ENCODE measurements at regions not wholly inside any gene's neighbourhood (a gene's known extent, or its start where the extent isn't known, plus 50 kb on each side); places are given as distances from the start of the nearest gene placed in this dataset.

DNA sequence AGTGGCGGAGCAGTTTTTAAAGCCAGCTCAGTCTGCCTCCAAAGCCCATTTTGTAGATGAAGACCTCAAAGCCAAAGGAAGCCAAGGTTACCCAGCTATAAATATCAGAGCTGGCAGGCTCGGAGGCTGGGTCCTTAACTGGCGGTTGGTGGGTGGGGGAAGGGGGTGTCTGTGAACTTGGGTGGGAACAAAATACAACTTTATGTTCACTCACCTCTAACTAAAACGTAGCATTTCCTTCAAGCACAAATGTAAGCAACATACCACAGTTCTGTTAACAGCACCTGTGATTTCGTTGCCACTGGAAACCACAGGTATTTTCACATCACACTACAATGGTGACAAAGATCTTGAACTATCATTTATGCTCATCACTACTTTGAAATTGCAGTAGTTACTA lies 99.7 kb upstream of the SYT13 start:
- TF ChIP-seq FOXP2 (optimal IDR thresholded peaks at IDR 0.05; ENCODE audit: borderline replicate concordance, extremely low read depth, extremely low read length, insufficient read depth) = no peak
- no peak for TF ChIP-seq TAF1 (IDR thresholded peaks at IDR 0.05; ENCODE audit: borderline replicate concordance, insufficient read depth, low read length)
- no peak for TF ChIP-seq REST (IDR thresholded peaks at IDR 0.05; ENCODE audit: insufficient read depth in 1 of 2, low read depth in 2 of 2, low read length in 2 of 2)
- TF ChIP-seq SIN3A (IDR thresholded peaks at IDR 0.05; ENCODE audit: borderline replicate concordance, insufficient read depth, low read length) = no peak
- TF ChIP-seq POLR2AphosphoS5 (IDR thresholded peaks at IDR 0.05; ENCODE audit: low read depth, low read length) = no peak

- TF ChIP-seq POLR2AphosphoS5 (IDR thresholded peaks at IDR 0.05; ENCODE audit: low read depth, low read length) (no peak), FOXP2 (optimal IDR thresholded peaks at IDR 0.05; ENCODE audit: borderline replicate concordance, extremely low read depth, extremely low read length, insufficient read depth) (no peak), REST (IDR thresholded peaks at IDR 0.05; ENCODE audit: insufficient read depth in 1 of 2, low read depth in 2 of 2, low read length in 2 of 2) (no peak), TAF1 (IDR thresholded peaks at IDR 0.05; ENCODE audit: borderline replicate concordance, insufficient read depth, low read length) (no peak), SIN3A (IDR thresholded peaks at IDR 0.05; ENCODE audit: borderline replicate concordance, insufficient read depth, low read length) (no peak)
Measured at GRCh38 chr11:45385423-45385822, 99.3 kb upstream of the SYT13 start.

GRCh38 chr11:45384711-45385241 lies 98.6 kb upstream of the SYT13 start:
- TF ChIP-seq TAF1 (IDR thresholded peaks at IDR 0.05; ENCODE audit: borderline replicate concordance, insufficient read depth, low read length) (no peak), POLR2AphosphoS5 (IDR thresholded peaks at IDR 0.05; ENCODE audit: low read depth, low read length) (no peak)

DNA sequence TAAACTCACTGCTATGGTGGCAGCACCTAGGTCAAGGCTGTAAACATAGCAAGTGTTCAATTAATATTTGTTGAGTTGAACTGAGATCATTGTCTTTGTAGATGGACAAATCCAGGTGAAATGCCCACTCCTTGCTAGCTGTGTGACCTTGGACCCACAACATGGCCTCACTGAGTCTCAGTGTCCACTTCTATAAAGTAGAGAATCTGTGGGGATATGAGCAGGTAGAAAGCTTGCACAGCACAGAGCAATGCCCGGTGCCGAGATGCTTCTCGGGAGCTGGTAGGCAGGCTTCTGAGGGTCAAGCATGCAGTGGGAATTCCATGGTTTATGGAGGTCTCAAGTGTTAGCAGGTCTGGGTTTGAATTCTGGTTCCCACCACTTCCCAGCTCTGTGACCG lies 97.9 kb upstream of the SYT13 start:
- TF ChIP-seq TAF1 (IDR thresholded peaks at IDR 0.05; ENCODE audit: borderline replicate concordance, insufficient read depth, low read length) (no peak), POLR2AphosphoS5 (IDR thresholded peaks at IDR 0.05; ENCODE audit: low read depth, low read length) (no peak), SIN3A (IDR thresholded peaks at IDR 0.05; ENCODE audit: borderline replicate concordance, insufficient read depth, low read length) (no peak), FOXP2 (optimal IDR thresholded peaks at IDR 0.05; ENCODE audit: borderline replicate concordance, extremely low read depth, extremely low read length, insufficient read depth) (no peak), REST (IDR thresholded peaks at IDR 0.05; ENCODE audit: insufficient read depth in 1 of 2, low read depth in 2 of 2, low read length in 2 of 2) (no peak)

- TF ChIP-seq REST (IDR thresholded peaks at IDR 0.05; ENCODE audit: insufficient read depth in 1 of 2, low read depth in 2 of 2, low read length in 2 of 2) (no peak), POLR2AphosphoS5 (IDR thresholded peaks at IDR 0.05; ENCODE audit: low read depth, low read length) (no peak), TAF1 (IDR thresholded peaks at IDR 0.05; ENCODE audit: borderline replicate concordance, insufficient read depth, low read length) (no peak), FOXP2 (optimal IDR thresholded peaks at IDR 0.05; ENCODE audit: borderline replicate concordance, extremely low read depth, extremely low read length, insufficient read depth) (no peak)
Measured at GRCh38 chr11:45383224-45383623, 97.1 kb upstream of the SYT13 start.
